NCI-H2107 (cell line): ENCODE measurements at regions not wholly inside any gene's neighbourhood (a gene's known extent, or its start where the extent isn't known, plus 50 kb on each side); places are given as distances from the start of the nearest gene placed in this dataset.

ENCODE experiments used
- DNase-seq: peaks from one replicate; lab custom pipeline; 2025; lab: John Stamatoyannopoulos, UW

GRCh38 chr13:30030141-30030750, 179.8 kb upstream of the UBL3 start:
- no peak for DNase-seq

- DNase-seq, result no peak
Measured at GRCh38 chr13:30027569-30028455, 177.4 kb upstream of the UBL3 start.

- DNase-seq, result no peak
Measured at GRCh38 chr13:30026909-30027308, 176.5 kb upstream of the UBL3 start.

- DNase-seq, result no peak
Measured at GRCh38 chr13:30026093-30026492, 175.7 kb upstream of the UBL3 start.

- no peak for DNase-seq
Measured at GRCh38 chr13:30025351-30025750, 174.9 kb upstream of the UBL3 start.

GRCh38 chr13:30024125-30024865, 173.9 kb upstream of the UBL3 start:
- DNase-seq, result no peak

GRCh38 chr13:30023196-30023895, 172.9 kb upstream of the UBL3 start:
- no peak for DNase-seq

- no peak for DNase-seq
Measured at GRCh38 chr13:30022796-30023195, 172.4 kb upstream of the UBL3 start.

- no peak for DNase-seq
Measured at GRCh38 chr13:30022256-30022655, 171.8 kb upstream of the UBL3 start.

- no peak for DNase-seq
Measured at GRCh38 chr13:30021611-30022010, 171.2 kb upstream of the UBL3 start.

- no peak for DNase-seq
Measured at GRCh38 chr13:30020726-30021312, 170.4 kb upstream of the UBL3 start.

GRCh38 chr13:30019648-30020626, 169.5 kb upstream of the UBL3 start:
- no peak for DNase-seq

GRCh38 chr13:30017880-30018279, 167.5 kb upstream of the UBL3 start:
- no peak for DNase-seq

GRCh38 chr13:30016398-30016797, 166.0 kb upstream of the UBL3 start:
- DNase-seq, result no peak

- DNase-seq, result no peak
Measured at GRCh38 chr13:30009411-30009810, 159.0 kb upstream of the UBL3 start.

GRCh38 chr13:30006246-30006645, 155.8 kb upstream of the UBL3 start:
- no peak for DNase-seq

- DNase-seq, result no peak
Measured at GRCh38 chr13:30004204-30004603, 153.8 kb upstream of the UBL3 start.

GRCh38 chr13:30002577-30002976, 152.2 kb upstream of the UBL3 start:
- DNase-seq, result no peak

GRCh38 chr13:30000370-30000765, 150.0 kb upstream of the UBL3 start:
- DNase-seq, result no peak

GRCh38 chr13:29999492-30000369, 149.3 kb upstream of the UBL3 start:
- DNase-seq, result no peak
